ENCODE measurements at regions not wholly inside any gene's neighbourhood (a gene's known extent, or its start where the extent isn't known, plus 50 kb on each side); places are given as distances from the start of the nearest gene placed in this dataset.

- H3K4ac ChIP-seq (ENCODE audit: low read depth, low read length) = no peak overlapping the region
- H3K18ac ChIP-seq (ENCODE audit: low read length) = peak overlapping the region; percentile 5
- no peaks in the 10 kb centered on the region for H3K36me3 ChIP-seq (ENCODE audit: control insufficient read depth in 1 of 2, insufficient read depth in 2 of 2, low read length in 2 of 2)
- H2AFZ ChIP-seq (ENCODE audit: insufficient read depth, low read length, poor library complexity) = no peak overlapping the region
- no peak overlapping the region for H4K12ac ChIP-seq (ENCODE audit: low read depth, low read length)
- H3K9me3 ChIP-seq (ENCODE audit: insufficient read depth, low read depth, low read length) = no peaks in the 10 kb centered on the region
- H4K91ac ChIP-seq (ENCODE audit: low read depth, low read length) = peak overlapping the region; percentile 63
- H2BK5ac ChIP-seq (ENCODE audit: low read depth, low read length, poor library complexity) = peak overlapping the region; percentile 6
- H3K27me3 ChIP-seq (ENCODE audit: insufficient read depth, low read length) = no peaks in the 10 kb centered on the region
- H3K4me1 ChIP-seq (ENCODE audit: control insufficient read depth in 1 of 2, insufficient read depth in 2 of 2, low read length in 2 of 2) = peaks cover 9 to 12% of the 10 kb centered on the region in 2 experiments
- H3K14ac ChIP-seq (ENCODE audit: low read length) = peak overlapping the region; percentile 10
- peak overlapping the region; percentile 1 for H2BK12ac ChIP-seq (ENCODE audit: low read length)
- H2AK5ac ChIP-seq (ENCODE audit: low read length) = no peak overlapping the region
- H2BK120ac ChIP-seq (ENCODE audit: insufficient read depth, low read length, poor library complexity) = peak overlapping the region; percentile 2
- no peak overlapping the region for H3K4me3 ChIP-seq (ENCODE audit: low read depth, low read length)
- no CpG with 5 or more reads among the region's 7 CpGs for WGBS (ENCODE audit: extremely low coverage, insufficient coverage, insufficient read length)
- no peak overlapping the region for H3K9ac ChIP-seq (ENCODE audit: low read length)
- H3K79me2 ChIP-seq (ENCODE audit: control insufficient read depth, insufficient read depth, low read length, poor library complexity) = no peaks in the 10 kb centered on the region
- peak in 1 of 2 donors; percentile 69 for DNase-seq
- peak overlapping the region; percentile 8 for H4K8ac ChIP-seq (ENCODE audit: low read depth, low read length)
- peaks cover 6% of the 10 kb centered on the region for H3K79me1 ChIP-seq (ENCODE audit: low read length)
- no peak overlapping the region for H3K4me2 ChIP-seq (ENCODE audit: low read length)
- no peak overlapping the region for H3K23ac ChIP-seq (ENCODE audit: low read length)
- H3K27ac ChIP-seq (ENCODE audit: low read depth, low read length) = peak overlapping the region; percentile 5
Measured at GRCh38 chr16:85545227-85545818, 67.8 kb upstream of the GSE1 start.

- Histone ChIP-seq H4K12ac (ENCODE audit: low read depth, low read length) (no peak overlapping the region), H3K4me2 (ENCODE audit: low read length) (no peak overlapping the region), H3K4me3 (ENCODE audit: low read depth, low read length) (no peak overlapping the region), H2BK120ac (ENCODE audit: insufficient read depth, low read length, poor library complexity) (peak overlapping the region; percentile 49), H4K91ac (ENCODE audit: low read depth, low read length) (peak overlapping the region; percentile 28), H2BK12ac (ENCODE audit: low read length) (no peak overlapping the region), H3K4ac (ENCODE audit: low read depth, low read length) (no peak overlapping the region), H3K23ac (ENCODE audit: low read length) (no peak overlapping the region), H2BK5ac (ENCODE audit: low read depth, low read length, poor library complexity) (peak overlapping the region; percentile 18), H3K27me3 (ENCODE audit: insufficient read depth, low read length) (no peaks in the 10 kb centered on the region), H4K8ac (ENCODE audit: low read depth, low read length) (no peak overlapping the region), H3K9me3 (ENCODE audit: insufficient read depth, low read depth, low read length) (no peaks in the 10 kb centered on the region), H3K14ac (ENCODE audit: low read length) (no peak overlapping the region), H3K18ac (ENCODE audit: low read length) (no peak overlapping the region), H3K9ac (ENCODE audit: low read length) (no peak overlapping the region), H3K79me1 (ENCODE audit: low read length) (peaks cover 9% of the 10 kb centered on the region), H3K4me1 (ENCODE audit: control insufficient read depth in 1 of 2, insufficient read depth in 2 of 2, low read length in 2 of 2) (peaks cover 9 to 10% of the 10 kb centered on the region in 2 experiments), H2AFZ (ENCODE audit: insufficient read depth, low read length, poor library complexity) (no peak overlapping the region), H3K79me2 (ENCODE audit: control insufficient read depth, insufficient read depth, low read length, poor library complexity) (no peaks in the 10 kb centered on the region), H3K36me3 (ENCODE audit: control insufficient read depth in 1 of 2, insufficient read depth in 2 of 2, low read length in 2 of 2) (no peaks in the 10 kb centered on the region), H2AK5ac (ENCODE audit: low read length) (no peak overlapping the region), H3K27ac (ENCODE audit: low read depth, low read length) (peak overlapping the region; percentile 37)
- DNase-seq = peak; percentile 97 to 98
- no CpG with 5 or more reads among the region's 21 CpGs for WGBS (ENCODE audit: extremely low coverage, insufficient coverage, insufficient read length)
Measured at GRCh38 chr16:85546585-85547447, 66.3 kb upstream of the GSE1 start.

GRCh38 chr16:85548375-85548774 is 64.7 kb upstream of the GSE1 start:
- no peak overlapping the region for H3K18ac ChIP-seq (ENCODE audit: low read length)
- H2AK5ac ChIP-seq (ENCODE audit: low read length) = no peak overlapping the region
- no peaks in the 10 kb centered on the region for H3K79me2 ChIP-seq (ENCODE audit: control insufficient read depth, insufficient read depth, low read length, poor library complexity)
- no peak overlapping the region for H2BK12ac ChIP-seq (ENCODE audit: low read length)
- H3K27me3 ChIP-seq (ENCODE audit: insufficient read depth, low read length) = no peaks in the 10 kb centered on the region
- H3K27ac ChIP-seq (ENCODE audit: low read depth, low read length) = no peak overlapping the region
- no peak overlapping the region for H2AFZ ChIP-seq (ENCODE audit: insufficient read depth, low read length, poor library complexity)
- H2BK5ac ChIP-seq (ENCODE audit: low read depth, low read length, poor library complexity) = no peak overlapping the region
- WGBS (ENCODE audit: extremely low coverage, insufficient coverage, insufficient read length) = no CpG with 5 or more reads among the region's 9 CpGs
- H2BK120ac ChIP-seq (ENCODE audit: insufficient read depth, low read length, poor library complexity) = no peak overlapping the region
- H3K9ac ChIP-seq (ENCODE audit: low read length) = no peak overlapping the region
- peaks cover 10% of the 10 kb centered on the region for H3K79me1 ChIP-seq (ENCODE audit: low read length)
- peaks cover 9 to 13% of the 10 kb centered on the region in 2 experiments for H3K4me1 ChIP-seq (ENCODE audit: control insufficient read depth in 1 of 2, insufficient read depth in 2 of 2, low read length in 2 of 2)
- no peaks in the 10 kb centered on the region for H3K9me3 ChIP-seq (ENCODE audit: insufficient read depth, low read depth, low read length)
- no peak overlapping the region for H3K4me3 ChIP-seq (ENCODE audit: low read depth, low read length)
- H4K91ac ChIP-seq (ENCODE audit: low read depth, low read length) = no peak overlapping the region
- H3K23ac ChIP-seq (ENCODE audit: low read length) = no peak overlapping the region
- no peak overlapping the region for H3K4me2 ChIP-seq (ENCODE audit: low read length)
- H4K8ac ChIP-seq (ENCODE audit: low read depth, low read length) = no peak overlapping the region
- no peak overlapping the region for H4K12ac ChIP-seq (ENCODE audit: low read depth, low read length)
- H3K4ac ChIP-seq (ENCODE audit: low read depth, low read length) = no peak overlapping the region
- no peak for DNase-seq
- H3K36me3 ChIP-seq (ENCODE audit: control insufficient read depth in 1 of 2, insufficient read depth in 2 of 2, low read length in 2 of 2) = no peaks in the 10 kb centered on the region
- no peak overlapping the region for H3K14ac ChIP-seq (ENCODE audit: low read length)

GRCh38 chr16:85549766-85550421 is 63.2 kb upstream of the GSE1 start:
- H3K27ac ChIP-seq (ENCODE audit: low read depth, low read length) = no peak overlapping the region
- H3K27me3 ChIP-seq (ENCODE audit: insufficient read depth, low read length) = no peaks in the 10 kb centered on the region
- H2BK12ac ChIP-seq (ENCODE audit: low read length) = no peak overlapping the region
- no peak overlapping the region for H4K8ac ChIP-seq (ENCODE audit: low read depth, low read length)
- H2BK120ac ChIP-seq (ENCODE audit: insufficient read depth, low read length, poor library complexity) = no peak overlapping the region
- no peak overlapping the region for H3K14ac ChIP-seq (ENCODE audit: low read length)
- H3K23ac ChIP-seq (ENCODE audit: low read length) = no peak overlapping the region
- no peak overlapping the region for H3K4me2 ChIP-seq (ENCODE audit: low read length)
- H4K91ac ChIP-seq (ENCODE audit: low read depth, low read length) = no peak overlapping the region
- H3K9me3 ChIP-seq (ENCODE audit: insufficient read depth, low read depth, low read length) = no peaks in the 10 kb centered on the region
- no peak overlapping the region for H3K18ac ChIP-seq (ENCODE audit: low read length)
- no peaks in the 10 kb centered on the region for H3K36me3 ChIP-seq (ENCODE audit: control insufficient read depth in 1 of 2, insufficient read depth in 2 of 2, low read length in 2 of 2)
- WGBS (ENCODE audit: extremely low coverage, insufficient coverage, insufficient read length) = no CpG with 5 or more reads among the region's 13 CpGs
- no peak overlapping the region for H2BK5ac ChIP-seq (ENCODE audit: low read depth, low read length, poor library complexity)
- no peak overlapping the region for H3K4ac ChIP-seq (ENCODE audit: low read depth, low read length)
- no peak for DNase-seq
- no peak overlapping the region for H2AK5ac ChIP-seq (ENCODE audit: low read length)
- no peak overlapping the region for H4K12ac ChIP-seq (ENCODE audit: low read depth, low read length)
- peaks cover 22% of the 10 kb centered on the region for H3K79me1 ChIP-seq (ENCODE audit: low read length)
- H3K79me2 ChIP-seq (ENCODE audit: control insufficient read depth, insufficient read depth, low read length, poor library complexity) = peaks cover 2% of the 10 kb centered on the region
- H2AFZ ChIP-seq (ENCODE audit: insufficient read depth, low read length, poor library complexity) = no peak overlapping the region
- H3K4me1 ChIP-seq (ENCODE audit: control insufficient read depth in 1 of 2, insufficient read depth in 2 of 2, low read length in 2 of 2) = peaks cover 3 to 9% of the 10 kb centered on the region in 2 experiments
- H3K9ac ChIP-seq (ENCODE audit: low read length) = no peak overlapping the region
- no peak overlapping the region for H3K4me3 ChIP-seq (ENCODE audit: low read depth, low read length)

Measured in trophoblast cell (in vitro differentiated cells and primary cell).